ENCODE measurements at regions not wholly inside any gene's neighbourhood (a gene's known extent, or its start where the extent isn't known, plus 50 kb on each side); places are given as distances from the start of the nearest gene placed in this dataset.

- DNase-seq (ENCODE audit: insufficient read length, low spot score) = no peak
- TF ChIP-seq POLR2A (IDR thresholded peaks at IDR 0.05; ENCODE audit: low read depth, low read length) = no peak
- FAIRE-seq = no peak
Observed at GRCh38 chr4:11232015-11232414, 196.7 kb downstream of the HS3ST1 start.

- FAIRE-seq (no peak), DNase-seq (ENCODE audit: insufficient read length, low spot score) (no peak)
- TF ChIP-seq POLR2A (IDR thresholded peaks at IDR 0.05; ENCODE audit: low read depth, low read length) = no peak
Observed at GRCh38 chr4:11230866-11231265, 197.8 kb downstream of the HS3ST1 start.

DNA sequence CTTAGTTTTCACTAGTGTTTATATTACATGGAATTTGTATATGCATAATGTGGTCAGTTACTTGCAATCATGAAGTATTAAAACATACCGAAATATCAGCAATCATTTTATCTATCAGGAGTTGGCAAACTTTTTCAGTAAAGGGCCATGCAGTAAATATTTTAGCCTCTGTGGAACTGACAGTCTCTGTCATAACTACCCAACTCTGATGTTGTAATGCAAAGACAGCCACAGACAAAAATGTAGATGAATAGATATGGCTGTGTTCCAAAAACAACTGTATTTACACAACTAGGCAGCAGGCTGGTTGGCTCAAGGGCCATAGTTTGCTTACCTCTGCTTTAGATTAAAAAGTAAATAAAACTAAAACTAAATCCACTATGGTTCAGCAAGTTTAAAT is 200.2 kb downstream of the HS3ST1 start:
- no peak for TF ChIP-seq POLR2A (IDR thresholded peaks at IDR 0.05; ENCODE audit: low read depth, low read length)
- DNase-seq (ENCODE audit: insufficient read length, low spot score) = no peak
- no peak for FAIRE-seq

DNA sequence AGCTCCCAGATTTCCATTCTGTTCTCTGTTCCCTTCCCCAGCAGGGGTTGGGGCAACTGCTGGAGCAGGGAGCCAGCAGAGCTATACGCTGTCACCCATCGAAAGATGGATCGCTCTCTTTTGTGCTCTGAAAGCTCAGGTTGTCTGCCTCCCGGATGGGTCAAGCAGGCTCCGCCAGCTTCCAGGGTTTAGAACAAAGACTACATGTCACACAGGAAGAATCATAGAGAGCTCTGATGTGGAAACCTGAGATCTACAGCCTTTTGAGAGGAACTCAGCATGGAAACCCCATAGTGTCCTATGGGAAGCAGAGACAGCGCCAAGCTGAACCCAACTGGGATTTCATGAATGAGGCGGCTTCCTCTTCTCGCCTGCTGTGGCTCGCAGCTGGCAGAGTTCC is 205.4 kb downstream of the HS3ST1 start:
- TF ChIP-seq POLR2A (IDR thresholded peaks at IDR 0.05; ENCODE audit: low read depth, low read length) = no peak
- DNase-seq (ENCODE audit: insufficient read length, low spot score) (no peak), FAIRE-seq (no peak)

- DNase-seq (ENCODE audit: insufficient read length, low spot score) (no peak), FAIRE-seq (no peak)
- TF ChIP-seq POLR2A (IDR thresholded peaks at IDR 0.05; ENCODE audit: low read depth, low read length) = no peak
Observed at GRCh38 chr4:11218692-11219091, 210.0 kb downstream of the HS3ST1 start.

DNA sequence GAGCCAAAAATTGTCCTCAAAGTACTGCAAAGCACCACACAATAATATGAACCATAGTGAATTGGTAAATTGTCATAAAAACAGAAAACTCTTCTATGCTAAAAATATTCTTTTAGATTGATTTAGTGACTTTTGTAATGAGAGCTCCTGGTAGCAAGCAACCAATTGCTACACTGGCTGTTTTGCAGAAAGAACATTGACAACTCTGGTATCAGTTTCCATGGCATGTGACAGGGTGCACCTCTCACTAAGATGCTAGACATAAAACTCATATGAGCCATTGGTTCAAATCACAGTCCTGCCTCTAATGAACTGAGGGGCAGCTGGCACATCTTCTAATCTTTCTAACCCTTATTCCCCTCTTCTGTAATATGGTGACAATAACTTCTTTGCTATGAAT is 212.2 kb downstream of the HS3ST1 start:
- DNase-seq (ENCODE audit: insufficient read length, low spot score) (no peak), FAIRE-seq (no peak)
- TF ChIP-seq POLR2A (IDR thresholded peaks at IDR 0.05; ENCODE audit: low read depth, low read length) = no peak

- FAIRE-seq (no peak), DNase-seq (ENCODE audit: insufficient read length, low spot score) (no peak)
- no peak for TF ChIP-seq POLR2A (IDR thresholded peaks at IDR 0.05; ENCODE audit: low read depth, low read length)
Observed at GRCh38 chr4:11214281-11214680, 214.4 kb downstream of the HS3ST1 start.

DNA sequence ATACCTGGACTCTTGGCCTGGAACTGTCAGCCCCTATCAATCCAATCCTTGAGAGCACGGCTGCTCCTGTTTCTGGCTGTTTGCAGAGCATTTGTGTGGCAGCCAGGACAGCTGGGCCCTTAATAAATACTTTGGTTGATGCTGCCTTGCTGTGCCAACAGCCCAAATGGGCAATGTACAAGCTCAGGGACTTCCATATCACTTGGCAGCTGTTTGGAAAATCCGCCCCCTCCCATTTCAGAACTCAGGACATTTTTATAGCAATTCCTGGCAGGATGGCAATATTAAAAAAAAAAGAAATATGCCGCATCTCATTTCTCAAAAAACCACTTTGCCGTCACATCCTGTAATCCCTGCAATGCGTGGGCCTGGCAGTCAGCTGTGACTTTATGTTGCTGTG is 218.9 kb downstream of the HS3ST1 start:
- no peak for FAIRE-seq
- no peak for TF ChIP-seq POLR2A (IDR thresholded peaks at IDR 0.05; ENCODE audit: low read depth, low read length)
- no peak for DNase-seq (ENCODE audit: insufficient read length, low spot score)

DNA sequence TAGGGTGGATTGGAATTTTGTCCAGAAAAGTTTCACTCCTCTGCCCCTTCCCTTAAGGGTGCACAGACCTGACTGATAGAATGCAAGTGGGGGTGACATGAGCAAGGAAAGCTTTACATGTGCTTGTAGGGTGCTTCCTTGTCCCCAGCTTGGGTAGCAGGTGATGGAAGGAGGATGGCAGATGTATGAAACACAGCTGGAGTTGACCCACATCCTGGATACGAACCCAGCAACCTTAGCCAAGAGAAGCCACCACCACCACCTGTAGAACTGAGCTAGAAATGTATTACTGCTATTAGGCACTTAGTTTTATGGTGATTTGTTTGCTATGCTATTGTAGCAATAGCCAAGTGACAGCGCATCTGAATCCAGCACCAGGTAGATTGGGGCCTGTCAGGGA is 227.4 kb downstream of the HS3ST1 start:
- DNase-seq (ENCODE audit: insufficient read length, low spot score) (no peak), FAIRE-seq (no peak)
- no peak for TF ChIP-seq POLR2A (IDR thresholded peaks at IDR 0.05; ENCODE audit: low read depth, low read length)

DNA sequence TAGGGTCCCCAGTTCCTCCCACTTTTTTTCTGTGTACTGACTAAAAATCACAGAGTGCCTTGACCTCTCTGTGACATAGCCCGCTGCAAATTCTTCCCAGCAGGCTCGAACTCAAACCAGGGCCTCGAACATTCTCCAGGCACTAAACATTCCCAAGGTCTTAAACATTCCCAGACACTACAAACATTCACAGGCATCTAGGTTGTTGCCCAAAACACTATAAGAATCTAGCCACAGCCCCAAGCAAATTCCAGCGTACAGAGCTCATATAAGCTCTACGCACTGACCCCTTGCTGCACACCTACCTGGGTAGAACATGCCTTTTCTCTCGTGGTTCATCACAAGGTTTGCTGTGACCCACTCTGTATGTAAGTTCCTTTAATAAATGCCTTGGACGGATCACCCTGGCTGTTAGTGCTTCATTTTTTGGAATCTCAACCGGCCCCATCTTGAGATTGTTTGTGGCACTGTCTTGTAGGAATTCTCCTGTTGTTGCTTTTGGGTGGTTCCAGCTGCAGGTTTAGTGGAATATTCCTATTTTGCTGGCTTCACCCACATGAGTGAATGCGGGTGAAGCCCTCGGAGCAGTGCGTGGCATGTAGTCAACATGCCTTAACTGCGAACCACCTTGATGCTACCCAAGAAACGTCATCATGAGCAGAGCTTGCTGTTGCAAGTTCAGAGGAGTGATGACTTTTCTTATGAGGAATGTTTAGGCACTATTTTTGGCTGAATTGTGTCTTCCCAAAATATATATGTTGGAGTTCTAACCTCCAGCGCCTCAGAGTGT is 230.0 kb downstream of the HS3ST1 start:
- DNase-seq (ENCODE audit: insufficient read length, low spot score) = no peak
- no peak for FAIRE-seq
- no peak for TF ChIP-seq POLR2A (IDR thresholded peaks at IDR 0.05; ENCODE audit: low read depth, low read length)

DNA sequence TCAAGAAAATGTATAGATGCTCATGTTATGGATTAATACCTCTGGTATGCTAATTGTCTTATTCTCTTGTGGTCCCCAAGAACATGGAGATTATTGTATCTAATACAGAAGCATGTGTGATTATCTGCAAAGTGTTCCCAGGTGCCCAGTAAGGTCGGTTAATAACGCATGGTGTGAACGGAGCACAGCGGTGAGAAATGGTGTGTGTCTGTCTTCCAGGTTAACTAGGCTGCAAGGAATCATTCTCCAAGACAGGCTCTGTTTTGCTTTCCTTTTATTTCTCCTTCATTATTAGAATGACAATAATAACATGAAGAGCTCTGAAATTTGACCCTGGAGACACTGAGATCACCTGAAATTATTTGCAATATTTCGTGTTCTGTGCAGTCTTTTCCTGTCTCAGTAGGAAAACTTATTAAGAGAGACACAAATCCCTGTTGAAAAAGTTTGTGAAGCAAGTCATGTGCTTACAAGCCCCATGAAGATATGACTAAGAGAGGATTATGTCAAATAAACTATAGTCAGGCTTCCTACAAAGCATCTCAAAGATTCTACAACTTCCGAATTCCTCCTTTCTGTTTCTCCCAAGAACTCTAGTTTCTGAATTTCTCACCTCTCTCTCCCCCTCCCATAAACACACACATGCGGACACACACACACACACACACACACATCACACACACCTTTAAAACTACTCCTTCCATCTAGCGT is 230.9 kb downstream of the HS3ST1 start:
- DNase-seq (ENCODE audit: insufficient read length, low spot score) = no peak
- FAIRE-seq = no peak
- TF ChIP-seq POLR2A (IDR thresholded peaks at IDR 0.05; ENCODE audit: low read depth, low read length) = no peak

DNA sequence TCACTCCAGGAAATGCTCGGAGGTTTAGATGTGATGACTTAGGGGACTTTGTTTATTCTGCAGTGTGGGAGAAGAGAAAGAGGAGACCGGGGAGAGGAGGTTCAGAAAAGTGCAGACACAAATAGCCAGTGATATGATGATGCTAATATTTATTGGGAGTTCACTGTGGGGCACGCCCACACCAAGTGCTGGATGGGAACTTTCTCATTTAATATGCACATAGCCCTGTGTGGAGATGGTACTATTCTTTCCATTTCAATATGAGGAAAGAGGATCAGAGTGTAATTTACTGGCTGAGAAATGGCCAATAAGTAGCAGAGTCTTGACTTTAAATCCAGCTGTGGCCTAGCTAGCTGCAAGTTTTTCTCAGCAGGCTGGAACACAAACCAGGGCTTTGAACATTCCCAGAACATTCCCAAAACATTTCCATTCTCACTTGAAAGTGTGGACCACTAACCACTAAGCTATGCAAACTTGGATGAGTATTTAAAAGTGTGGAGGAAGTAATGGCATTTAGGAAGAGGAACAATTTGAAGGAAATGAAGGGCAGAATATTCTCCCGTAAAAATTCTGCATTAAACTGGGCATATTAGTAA is 231.7 kb downstream of the HS3ST1 start:
- TF ChIP-seq POLR2A (IDR thresholded peaks at IDR 0.05; ENCODE audit: low read depth, low read length) = no peak
- DNase-seq (ENCODE audit: insufficient read length, low spot score) = no peak
- FAIRE-seq = no peak

GRCh38 chr4:11194431-11194830 is 234.3 kb downstream of the HS3ST1 start:
- DNase-seq (ENCODE audit: insufficient read length, low spot score) (no peak), FAIRE-seq (no peak)
- no peak for TF ChIP-seq POLR2A (IDR thresholded peaks at IDR 0.05; ENCODE audit: low read depth, low read length)

GRCh38 chr4:11189756-11190155 is 238.9 kb downstream of the HS3ST1 start:
- FAIRE-seq = no peak
- DNase-seq (ENCODE audit: insufficient read length, low spot score) = no peak
- TF ChIP-seq POLR2A (IDR thresholded peaks at IDR 0.05; ENCODE audit: low read depth, low read length) = no peak

- FAIRE-seq (no peak), DNase-seq (ENCODE audit: insufficient read length, low spot score) (no peak)
- no peak for TF ChIP-seq POLR2A (IDR thresholded peaks at IDR 0.05; ENCODE audit: low read depth, low read length)
Observed at GRCh38 chr4:11183356-11183740, 245.3 kb downstream of the HS3ST1 start.

Measured in H54 (cell line).